ENCODE measurements at regions not wholly inside any gene's neighbourhood (a gene's known extent, or its start where the extent isn't known, plus 50 kb on each side); places are given as distances from the start of the nearest gene placed in this dataset.

DNA sequence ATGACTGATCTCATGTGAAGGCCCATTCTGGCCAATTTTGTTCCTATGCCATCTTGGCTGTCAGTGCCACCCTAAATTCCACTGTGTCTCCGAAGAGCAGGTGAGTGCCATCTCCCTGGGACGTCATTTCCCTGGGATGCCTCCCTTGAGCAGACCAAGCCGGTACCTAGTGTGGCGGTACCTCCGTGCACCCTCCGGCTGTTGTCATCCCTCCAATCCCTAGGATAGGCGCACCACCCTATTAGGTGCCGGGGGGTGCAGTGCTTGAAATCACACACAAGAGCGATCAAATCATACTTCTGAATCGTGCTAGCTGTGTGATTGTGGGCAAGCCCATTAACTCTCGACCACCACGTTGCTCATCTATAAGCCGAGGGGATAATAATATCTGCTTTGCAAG lies 81.8 kb upstream of the GLI2 start:
- ATAC-seq (ENCODE audit: poor library complexity), result no peak
- ChIA-PET POLR2A (no interaction called here), CTCF (no interaction called here)
- peaks cover 19% of the 10 kb centered on the region for H3K9me3 Mint-ChIP-seq
- Histone ChIP-seq H3K36me3 (ENCODE audit: insufficient read depth, low read length) (no peaks in the 10 kb centered on the region), H3K27ac (ENCODE audit: low read depth in 1 of 2, low read length in 2 of 2) (no peak overlapping the region), H3K9me3 (ENCODE audit: control insufficient read depth in 1 of 2, insufficient read depth in 1 of 2, low read length in 2 of 2) (peaks cover 15 to 30% of the 10 kb centered on the region in 2 experiments), H3K4me1 (ENCODE audit: insufficient read depth, low read length) (no peaks in the 10 kb centered on the region), H3K4me3 (ENCODE audit: low read length) (no peak overlapping the region), H3K27me3 (ENCODE audit: control insufficient read depth in 1 of 2, insufficient read depth in 2 of 2, low read length in 2 of 2) (peaks cover 5 to 10% of the 10 kb centered on the region in 2 experiments)
- peaks cover 48% of the 10 kb centered on the region for H3K27me3 Mint-ChIP-seq
- DNase-seq, result no peak
- no peaks in the 10 kb centered on the region for H3K36me3 Mint-ChIP-seq (ENCODE audit: low read depth)
- no peak overlapping the region for H3K27ac Mint-ChIP-seq
- TF ChIP-seq, protein P1, sequence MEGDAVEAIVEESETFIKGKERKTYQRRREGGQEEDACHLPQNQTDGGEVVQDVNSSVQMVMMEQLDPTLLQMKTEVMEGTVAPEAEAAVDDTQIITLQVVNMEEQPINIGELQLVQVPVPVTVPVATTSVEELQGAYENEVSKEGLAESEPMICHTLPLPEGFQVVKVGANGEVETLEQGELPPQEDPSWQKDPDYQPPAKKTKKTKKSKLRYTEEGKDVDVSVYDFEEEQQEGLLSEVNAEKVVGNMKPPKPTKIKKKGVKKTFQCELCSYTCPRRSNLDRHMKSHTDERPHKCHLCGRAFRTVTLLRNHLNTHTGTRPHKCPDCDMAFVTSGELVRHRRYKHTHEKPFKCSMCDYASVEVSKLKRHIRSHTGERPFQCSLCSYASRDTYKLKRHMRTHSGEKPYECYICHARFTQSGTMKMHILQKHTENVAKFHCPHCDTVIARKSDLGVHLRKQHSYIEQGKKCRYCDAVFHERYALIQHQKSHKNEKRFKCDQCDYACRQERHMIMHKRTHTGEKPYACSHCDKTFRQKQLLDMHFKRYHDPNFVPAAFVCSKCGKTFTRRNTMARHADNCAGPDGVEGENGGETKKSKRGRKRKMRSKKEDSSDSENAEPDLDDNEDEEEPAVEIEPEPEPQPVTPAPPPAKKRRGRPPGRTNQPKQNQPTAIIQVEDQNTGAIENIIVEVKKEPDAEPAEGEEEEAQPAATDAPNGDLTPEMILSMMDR (IDR thresholded peaks at IDR 0.05), result no peak
- no peak overlapping the region for H3K4me3 Mint-ChIP-seq
- H3K4me1 Mint-ChIP-seq (ENCODE audit: low read depth), result no peaks in the 10 kb centered on the region
- intact Hi-C loops (cut with DNase I, micrococcal nuclease), result no loop called here

DNA sequence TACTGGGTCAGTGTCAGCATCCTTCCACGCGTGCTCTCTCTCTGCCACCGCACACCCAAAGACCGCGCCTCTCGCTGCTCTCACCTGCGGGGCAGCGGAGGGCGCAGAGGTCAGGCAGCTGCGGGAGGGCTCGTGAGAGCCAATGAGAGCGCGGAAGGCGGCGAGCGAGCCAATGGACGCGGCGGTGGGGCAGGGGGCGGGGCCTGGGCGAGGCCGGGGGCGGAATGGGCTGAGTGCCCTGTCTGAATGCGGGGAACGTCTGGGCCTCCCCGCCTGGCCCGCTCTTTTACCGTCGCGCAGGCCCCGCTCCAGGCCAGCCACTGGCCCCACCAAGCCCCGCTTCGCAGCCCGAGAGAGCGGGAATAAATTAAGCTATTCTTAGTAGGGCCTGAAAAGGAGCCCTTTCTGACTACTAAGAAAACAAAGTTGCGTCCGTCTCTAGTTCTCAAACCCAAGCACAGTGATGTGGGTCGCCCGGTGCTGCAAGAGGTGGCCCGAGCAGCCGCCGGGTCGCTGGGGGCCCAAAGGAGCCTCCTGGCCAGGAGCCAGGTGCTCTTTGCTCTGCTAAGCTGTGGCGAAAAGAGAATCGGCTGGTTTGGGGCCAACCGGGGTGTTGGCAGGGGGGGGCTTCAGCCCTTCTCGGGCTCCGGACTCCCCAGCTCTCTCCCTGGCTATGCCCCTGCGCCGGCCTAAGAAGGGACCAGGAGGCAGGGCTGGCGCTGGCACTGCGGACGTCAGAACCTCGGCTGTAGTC lies 81.1 kb upstream of the GLI2 start:
- Histone ChIP-seq H3K36me3 (ENCODE audit: insufficient read depth, low read length) (no peaks in the 10 kb centered on the region), H3K4me3 (ENCODE audit: low read length) (no peak overlapping the region), H3K4me1 (ENCODE audit: insufficient read depth, low read length) (no peaks in the 10 kb centered on the region), H3K27ac (ENCODE audit: low read depth in 1 of 2, low read length in 2 of 2) (no peak overlapping the region), H3K9me3 (ENCODE audit: control insufficient read depth in 1 of 2, insufficient read depth in 1 of 2, low read length in 2 of 2) (peaks cover 15 to 27% of the 10 kb centered on the region in 2 experiments), H3K27me3 (ENCODE audit: control insufficient read depth in 1 of 2, insufficient read depth in 2 of 2, low read length in 2 of 2) (peaks cover 5 to 10% of the 10 kb centered on the region in 2 experiments)
- Mint-ChIP-seq H3K27ac (no peak overlapping the region), H3K27me3 (peaks cover 55% of the 10 kb centered on the region), H3K4me1 (ENCODE audit: low read depth) (no peaks in the 10 kb centered on the region), H3K4me3 (no peak overlapping the region), H3K36me3 (ENCODE audit: low read depth) (no peaks in the 10 kb centered on the region), H3K9me3 (peaks cover 19% of the 10 kb centered on the region)
- intact Hi-C loops (cut with DNase I, micrococcal nuclease), result no loop called here
- no peak for ATAC-seq (ENCODE audit: poor library complexity)
- POLR2A ChIA-PET, result no interaction called here
- no peak for DNase-seq
- TF ChIP-seq, protein P1 (IDR thresholded peaks at IDR 0.05), result no peak
- CTCF ChIA-PET, result no interaction called here

DNA sequence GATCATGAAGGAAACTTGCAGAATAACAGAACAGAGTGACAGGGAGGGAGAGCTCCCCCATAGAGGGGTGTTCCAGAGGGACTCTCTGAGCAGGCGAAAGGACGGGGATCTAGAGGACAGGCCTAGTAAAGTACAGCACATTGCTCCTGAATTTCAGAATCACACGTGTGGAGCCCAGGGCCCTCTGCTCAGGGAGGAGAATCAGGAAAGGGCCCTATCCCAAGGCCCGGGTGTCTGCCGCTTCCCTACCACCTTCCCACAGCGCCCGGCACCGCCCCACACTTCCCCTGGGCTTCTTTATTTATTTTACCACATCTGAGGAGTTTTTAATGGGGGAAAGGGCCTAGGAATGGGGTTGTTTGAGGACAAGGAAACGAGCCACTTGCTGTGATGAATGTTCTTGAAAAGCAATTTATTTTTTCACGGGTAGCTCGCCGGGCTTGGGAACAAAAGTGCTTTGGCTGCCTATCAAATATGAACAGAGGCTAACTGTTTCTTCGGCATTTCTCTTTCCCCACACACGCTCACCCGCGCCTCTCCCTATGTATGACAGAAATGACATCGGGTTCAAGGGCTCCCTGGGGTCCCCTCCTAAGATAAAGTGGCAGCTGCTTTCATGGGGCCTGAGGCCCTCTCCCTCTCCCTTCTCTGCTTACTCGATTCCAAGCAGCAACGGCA lies 79.3 kb upstream of the GLI2 start:
- intact Hi-C loops (cut with DNase I, micrococcal nuclease), result no loop called here
- TF ChIP-seq, protein P1 (IDR thresholded peaks at IDR 0.05), result no peak
- Histone ChIP-seq H3K9me3 (ENCODE audit: control insufficient read depth in 1 of 2, insufficient read depth in 1 of 2, low read length in 2 of 2) (peaks cover 3 to 20% of the 10 kb centered on the region in 2 experiments), H3K36me3 (ENCODE audit: insufficient read depth, low read length) (no peaks in the 10 kb centered on the region), H3K27me3 (ENCODE audit: control insufficient read depth in 1 of 2, insufficient read depth in 2 of 2, low read length in 2 of 2) (peaks cover 5 to 10% of the 10 kb centered on the region in 2 experiments), H3K4me1 (ENCODE audit: insufficient read depth, low read length) (no peaks in the 10 kb centered on the region), H3K4me3 (ENCODE audit: low read length) (no peak overlapping the region), H3K27ac (ENCODE audit: low read depth in 1 of 2, low read length in 2 of 2) (no peak overlapping the region)
- no peak for ATAC-seq (ENCODE audit: poor library complexity)
- Mint-ChIP-seq H3K4me3 (no peak overlapping the region), H3K36me3 (ENCODE audit: low read depth) (no peaks in the 10 kb centered on the region), H3K9me3 (peaks cover 6% of the 10 kb centered on the region), H3K4me1 (ENCODE audit: low read depth) (no peaks in the 10 kb centered on the region), H3K27ac (no peak overlapping the region), H3K27me3 (peaks cover 51% of the 10 kb centered on the region)
- CTCF ChIA-PET, result no interaction called here
- DNase-seq, result no peak
- POLR2A ChIA-PET, result no interaction called here
